ENCODE measurements at regions not wholly inside any gene's neighbourhood (a gene's known extent, or its start where the extent isn't known, plus 50 kb on each side); places are given as distances from the start of the nearest gene placed in this dataset.
A peak's percentile ranks its signal among the peaks of the same experiment; 100 is the strongest.
"Not testable (repeated sequence)": the region's sequence is repeated elsewhere in the genome, so short reads cannot be mapped to it uniquely, and the experiment has no call there.

- DNase-seq, result no peak
Measured at GRCh38 chr3:73234354-73235014, 173.0 kb downstream of the EBLN2 start.

- peak; percentile 30 for DNase-seq
Measured at GRCh38 chr3:73235768-73236167, 174.3 kb downstream of the EBLN2 start.

- DNase-seq, result no peak
Measured at GRCh38 chr3:73236867-73237266, 175.4 kb downstream of the EBLN2 start.

- DNase-seq, result no peak
Measured at GRCh38 chr3:73243740-73244139, 182.3 kb downstream of the EBLN2 start.

- DNase-seq, result no peak
Measured at GRCh38 chr3:73245459-73245858, 184.0 kb downstream of the EBLN2 start.

GRCh38 chr3:73249047-73249446 lies 187.6 kb downstream of the EBLN2 start:
- DNase-seq, result no peak

GRCh38 chr3:73254062-73254461 lies 192.6 kb downstream of the EBLN2 start:
- no peak for DNase-seq

- no peak for DNase-seq
Measured at GRCh38 chr3:73255609-73256029, 194.2 kb downstream of the EBLN2 start.

- no peak for DNase-seq
Measured at GRCh38 chr3:73257186-73257585, 195.7 kb downstream of the EBLN2 start.

GRCh38 chr3:73258057-73258456 lies 196.6 kb downstream of the EBLN2 start:
- DNase-seq, result no peak

GRCh38 chr3:73259291-73259690 lies 197.8 kb downstream of the EBLN2 start:
- peak; percentile 75 for DNase-seq

- DNase-seq, result peak; percentile 43
Measured at GRCh38 chr3:73259856-73260255, 198.4 kb downstream of the EBLN2 start.

GRCh38 chr3:73266558-73266957 lies 205.1 kb downstream of the EBLN2 start:
- DNase-seq, result not testable (repeated sequence)

GRCh38 chr3:73269126-73269525 lies 207.7 kb downstream of the EBLN2 start:
- DNase-seq, result not testable (repeated sequence)

- no peak for DNase-seq
Measured at GRCh38 chr3:73270839-73271483, 209.5 kb downstream of the EBLN2 start.

GRCh38 chr3:73273341-73273740 lies 211.9 kb downstream of the EBLN2 start:
- DNase-seq, result no peak

- no peak for DNase-seq
Measured at GRCh38 chr3:73280746-73281145, 219.3 kb downstream of the EBLN2 start.

- peak; percentile 64 for DNase-seq
Measured at GRCh38 chr3:73284472-73284871, 223.0 kb downstream of the EBLN2 start.

- no peak for DNase-seq
Measured at GRCh38 chr3:73291541-73291940, 230.1 kb downstream of the EBLN2 start.

- DNase-seq, result no peak
Measured at GRCh38 chr3:73292220-73292619, 230.8 kb downstream of the EBLN2 start.

GRCh38 chr3:73294537-73294936 lies 233.1 kb downstream of the EBLN2 start:
- DNase-seq, result no peak

- DNase-seq, result no peak
Measured at GRCh38 chr3:73295876-73296635, 234.6 kb downstream of the EBLN2 start.

GRCh38 chr3:73296859-73297258 lies 235.4 kb downstream of the EBLN2 start:
- DNase-seq, result no peak

Measured in eye (tissue), 1 donor.